PC-9 (cell line): ENCODE measurements at regions not wholly inside any gene's neighbourhood (a gene's known extent, or its start where the extent isn't known, plus 50 kb on each side); places are given as distances from the start of the nearest gene placed in this dataset.

Source experiments
- BruUV-seq: library from RNA; stranded (reverse); fragments of 400-500 nt; replicated peaks from 2 replicates; lab custom pipeline; 2021; lab: Mats Ljungman, UMichigan
- CTCF ChIA-PET: fragments of 300-600 bp; sonication (Branson Sonifier 250); formaldehyde crosslinking; loops from one replicate; lab custom pipeline; 2022; ENCODE audit warnings: antibody characterized with exemption; lab: Charles Lee
- POLR2A ChIA-PET: fragments of 300-600 bp; sonication (Branson Sonifier 250); formaldehyde crosslinking; loops from one replicate; lab custom pipeline; 2022; ENCODE audit warnings: antibody characterized with exemption; ENCODE audit not compliant: unreplicated experiment; lab: Charles Lee
- DNase-seq, 2 experiments: peaks; one replicate each; pipeline versions ENCODE4 v3.0.0 to v3.0.0-alpha.2; 2015 to 2022; ENCODE audit warnings: mixed read lengths in 1 of 2
- H2AFZ ChIP-seq: fragments of 200-600 bp; sonication (generic); 2 replicates; pipeline ENCODE4 v1.8.1; 2017; ENCODE audit warnings: antibody characterized with exemption
- H3F3A ChIP-seq: fragments of 200-600 bp; sonication (generic); 2 replicates; pipeline ENCODE4 v1.8.1; 2017; ENCODE audit warnings: antibody characterized with exemption, mild to moderate bottlenecking, low read depth; ENCODE audit not compliant: insufficient read depth
- H3K27ac ChIP-seq: fragments of 200-600 bp; sonication (generic); 2 replicates; pipeline ENCODE4 v1.6.1; 2016; ENCODE audit warnings: mixed run types
- H3K27me3 ChIP-seq: fragments of 200-600 bp; sonication (generic); 2 replicates; pipeline ENCODE4 v1.6.1; 2016; ENCODE audit warnings: low read depth, mixed run types; ENCODE audit not compliant: insufficient read depth
- H3K36me3 ChIP-seq: fragments of 200-600 bp; sonication (generic); 2 replicates; pipeline ENCODE4 v1.6.1; 2016; ENCODE audit warnings: low read depth, mixed run types
- H3K4me1 ChIP-seq: fragments of 200-600 bp; sonication (generic); replicated peaks from 2 replicates; pipeline ENCODE4 v1.6.1; 2016; ENCODE audit warnings: mixed run types; ENCODE audit not compliant: insufficient read depth
- H3K4me2 ChIP-seq: fragments of 200-600 bp; sonication (generic); 2 replicates; pipeline ENCODE4 v1.6.1; 2017; ENCODE audit warnings: mixed run types
- H3K4me3 ChIP-seq: fragments of 200-600 bp; sonication (generic); 2 replicates; pipeline ENCODE4 v1.6.1; 2016; ENCODE audit warnings: mixed run types
- H3K79me2 ChIP-seq: fragments of 200-600 bp; sonication (generic); 2 replicates; pipeline ENCODE4 v1.6.1; 2017; ENCODE audit warnings: low read depth, mixed run types
- H3K9me2 ChIP-seq: fragments of 200-600 bp; sonication (generic); 2 replicates; pipeline ENCODE4 v1.8.1; 2017; ENCODE audit warnings: mild to moderate bottlenecking; ENCODE audit not compliant: insufficient read depth
- H3K9me3 ChIP-seq: fragments of 200-600 bp; sonication (generic); 2 replicates; pipeline ENCODE4 v1.8.1; 2016; ENCODE audit warnings: low read depth; ENCODE audit not compliant: insufficient read depth
- H4K20me1 ChIP-seq: fragments of 200-600 bp; sonication (generic); 2 replicates; pipeline ENCODE4 v1.8.1; 2017; ENCODE audit not compliant: insufficient read depth
- CTCF ChIP-seq: fragments of 200-600 bp; sonication (generic); conservative IDR thresholded peaks from 2 replicates; pipeline ENCODE4 v1.6.1; 2017; ENCODE audit warnings: mixed run types, antibody characterized with exemption, mild to moderate bottlenecking, moderate library complexity
- EZH2 ChIP-seq: fragments of 200-600 bp; sonication (generic); IDR thresholded peaks from 2 replicates; pipeline ENCODE4 v1.8.0; 2017; ENCODE audit warnings: antibody characterized with exemption, low read depth
- intact Hi-C: fragments of 100-400 bp; cut with micrococcal nuclease; formaldehyde crosslinking; loops from one replicate; pipeline ENCODE4 v1.10.0; 2022; ENCODE audit not compliant: unreplicated experiment

DNA sequence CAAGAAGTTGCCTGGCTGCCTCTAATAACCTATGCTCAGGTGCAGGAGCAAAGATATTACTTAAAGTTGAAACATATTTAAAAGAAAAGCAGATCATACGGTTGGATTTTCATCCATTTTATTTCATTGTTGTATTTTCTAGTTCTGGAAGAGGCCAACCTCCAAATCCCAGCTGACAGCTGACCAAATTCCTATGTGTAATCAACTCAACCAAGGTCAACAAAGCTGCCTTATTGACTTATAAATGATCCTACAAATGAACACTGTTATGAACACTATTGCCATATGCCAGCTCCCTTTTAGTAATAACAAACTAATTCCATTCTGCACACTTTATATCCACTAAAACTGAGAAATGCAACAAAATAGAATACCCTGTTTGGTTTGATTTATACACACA is 1537.4 kb downstream of the SLITRK1 start:
- TF ChIP-seq CTCF (no peak), EZH2 (no peak)
- H4K20me1 ChIP-seq, result no peaks in the 10 kb centered on the region
- no peak overlapping the region for H3K4me3 ChIP-seq
- H3K9me2 ChIP-seq, result peaks cover 4% of the 10 kb centered on the region; the same call in 1 of the 2 replicates
- H3K36me3 ChIP-seq, result no peaks in the 10 kb centered on the region
- ChIA-PET POLR2A (no interaction called here), CTCF (no interaction called here)
- DNase-seq, result no peak
- H3K27me3 ChIP-seq, result no peaks in the 10 kb centered on the region
- H2AFZ ChIP-seq, result no peak overlapping the region
- no peaks in the 10 kb centered on the region for H3F3A ChIP-seq
- H3K79me2 ChIP-seq, result no peaks in the 10 kb centered on the region
- intact Hi-C loops, result no loop called here
- no peaks in the 10 kb centered on the region for H3K4me1 ChIP-seq
- no peak overlapping the region for H3K4me2 ChIP-seq
- no peaks in the 10 kb centered on the region for H3K9me3 ChIP-seq
- no peak overlapping the region for H3K27ac ChIP-seq
- no TSS peak for BruUV-seq

GRCh38 chr13:82341116-82341515 is 1541.2 kb downstream of the SLITRK1 start:
- Histone ChIP-seq H2AFZ (no peak overlapping the region), H3F3A (no peaks in the 10 kb centered on the region), H4K20me1 (no peaks in the 10 kb centered on the region), H3K27ac (no peak overlapping the region), H3K4me3 (no peak overlapping the region), H3K4me2 (no peak overlapping the region), H3K27me3 (no peaks in the 10 kb centered on the region), H3K36me3 (no peaks in the 10 kb centered on the region), H3K4me1 (no peaks in the 10 kb centered on the region), H3K9me2 (no peaks in the 10 kb centered on the region), H3K9me3 (no peaks in the 10 kb centered on the region), H3K79me2 (no peaks in the 10 kb centered on the region)
- TF ChIP-seq CTCF, result no peak
- no peak for TF ChIP-seq EZH2
- POLR2A ChIA-PET, result no interaction called here
- CTCF ChIA-PET, result no interaction called here
- intact Hi-C loops, result no loop called here
- BruUV-seq, result no TSS peak
- DNase-seq, result no peak

- Histone ChIP-seq H4K20me1 (0 out of 2 replicates have a peak, but pooled peaks cover 4% of the 10 kb centered on the region), H3F3A (no peaks in the 10 kb centered on the region), H3K4me2 (no peak overlapping the region), H3K36me3 (no peaks in the 10 kb centered on the region), H2AFZ (no peak overlapping the region), H3K9me2 (no peaks in the 10 kb centered on the region), H3K27me3 (no peaks in the 10 kb centered on the region), H3K27ac (no peak overlapping the region), H3K4me3 (no peak overlapping the region), H3K4me1 (no peaks in the 10 kb centered on the region), H3K9me3 (no peaks in the 10 kb centered on the region), H3K79me2 (no peaks in the 10 kb centered on the region)
- intact Hi-C loops, result no loop called here
- ChIA-PET POLR2A (no interaction called here), CTCF (no interaction called here)
- no TSS peak for BruUV-seq
- TF ChIP-seq CTCF (peak; percentile 73), EZH2 (no peak)
- DNase-seq, result no peak
Measured at GRCh38 chr13:82330499-82330898, 1551.8 kb downstream of the SLITRK1 start.
